Hepatocyte (in vitro differentiated cells): ENCODE measurements at regions not wholly inside any gene's neighbourhood (a gene's known extent, or its start where the extent isn't known, plus 50 kb on each side); places are given as distances from the start of the nearest gene placed in this dataset.

Experiments
- CTCF ChIP-seq: fragments of 200-600 bp; sonication (generic); IDR thresholded peaks from 2 replicates; pipeline ENCODE4 v1.5.1; 2016; ENCODE audit warnings: antibody characterized with exemption, mild to moderate bottlenecking; ENCODE audit not compliant: poor library complexity
- EZH2 ChIP-seq: fragments of 200-600 bp; sonication (generic); IDR thresholded peaks from 2 replicates; pipeline ENCODE4 v1.6.1; 2016; ENCODE audit warnings: antibody characterized with exemption, mild to moderate bottlenecking, borderline replicate concordance
- EZH2phosphoT487 ChIP-seq: fragments of 200-600 bp; sonication (generic); IDR thresholded peaks from one replicate; pipeline ENCODE4 v1.6.1; 2018; ENCODE audit warnings: antibody characterized with exemption, mild to moderate bottlenecking, low read depth, moderate library complexity; ENCODE audit not compliant: unreplicated experiment, severe bottlenecking

DNA sequence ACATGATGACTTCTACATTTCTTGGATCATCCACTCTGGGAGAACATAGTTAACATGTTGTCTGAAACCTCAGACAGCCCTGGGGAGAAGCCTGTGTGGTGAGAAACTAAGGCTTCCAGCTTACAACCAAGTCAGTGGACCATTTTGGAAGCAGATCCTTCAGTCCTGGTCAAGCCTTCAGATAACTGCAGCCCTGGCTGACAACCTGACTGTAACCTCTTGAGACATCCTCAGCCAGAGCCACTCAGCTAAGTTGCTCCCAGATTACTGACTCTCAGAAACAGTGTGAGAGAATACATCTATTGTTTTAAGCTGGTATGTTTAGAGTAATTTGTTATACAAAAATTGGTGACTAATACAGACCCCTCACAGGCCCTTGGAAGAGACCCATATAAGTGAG lies 50.9 kb upstream of the KPNA4 start:
- TF ChIP-seq CTCF = no peak
- no peak for TF ChIP-seq EZH2phosphoT487
- no peak for TF ChIP-seq EZH2
